IMR-90 (cell line): ENCODE measurements at regions not wholly inside any gene's neighbourhood (a gene's known extent, or its start where the extent isn't known, plus 50 kb on each side); places are given as distances from the start of the nearest gene placed in this dataset.

Experiments used
- ATAC-seq: fragments of 200-7000 bp; cut with Tn5 transposase; 2 replicates; pipeline ENCODE4 v1.9.1; 2020; ENCODE audit warnings: low read depth, mild to moderate bottlenecking, moderate library complexity
- BruUV-seq: library from RNA; stranded (reverse); fragments of 400-500 nt; replicated peaks from 2 replicates; lab custom pipeline; 2021; lab: Mats Ljungman, UMichigan
- CTCF ChIA-PET: fragments of 300-600 bp; formaldehyde crosslinking; extraction: SDS; loops from one replicate; lab custom pipeline; 2021; ENCODE audit warnings: antibody characterized with exemption; lab: Yijun Ruan, JAX
- POLR2A ChIA-PET: fragments of 300-600 bp; sonication (Branson Sonifier 250); formaldehyde crosslinking; loops from one replicate; lab custom pipeline; 2022; ENCODE audit warnings: antibody characterized with exemption; ENCODE audit not compliant: unreplicated experiment; lab: Charles Lee
- DNase-seq: peaks from one replicate; pipeline ENCODE4 v3.0.0; 2013
- H2AFZ ChIP-seq: replicated peaks from 2 replicates; pipeline ENCODE3; 2013; ENCODE audit warnings: low read length, mild to moderate bottlenecking; ENCODE audit not compliant: poor library complexity
- H2AK5ac ChIP-seq: 2 replicates; pipeline ENCODE4 v1.6.1; 2013; ENCODE audit warnings: low read depth, low read length, inconsistent platforms
- H2AK9ac ChIP-seq: replicated peaks from 2 replicates; pipeline ENCODE3; 2013; ENCODE audit warnings: mild to moderate bottlenecking, low read depth, low read length, moderate library complexity; ENCODE audit not compliant: poor library complexity
- H2BK120ac ChIP-seq: 2 replicates; pipeline ENCODE4 v1.6.1; 2013; ENCODE audit warnings: low read depth, low read length, inconsistent platforms
- H2BK15ac ChIP-seq: 3 replicates; pipeline ENCODE4 v1.6.1; 2013; ENCODE audit warnings: low read depth, low read length, inconsistent platforms
- H2BK20ac ChIP-seq: 2 replicates; pipeline ENCODE4 v1.6.1; 2013; ENCODE audit warnings: low read depth, mild to moderate bottlenecking, inconsistent platforms, low read length, moderate library complexity
- H2BK5ac ChIP-seq: 2 replicates; pipeline ENCODE4 v1.6.1; 2013; ENCODE audit warnings: mild to moderate bottlenecking, low read depth, low read length, inconsistent platforms; ENCODE audit not compliant: poor library complexity, severe bottlenecking
- H3K14ac ChIP-seq: replicated peaks from 2 replicates; pipeline ENCODE4 v1.6.1; 2013; ENCODE audit warnings: low read depth, low read length, inconsistent platforms
- H3K18ac ChIP-seq: 2 replicates; pipeline ENCODE4 v1.6.1; 2013; ENCODE audit warnings: low read depth, low read length, control low read depth
- H3K23ac ChIP-seq: 2 replicates; pipeline ENCODE4 v1.6.1; 2013; ENCODE audit warnings: low read depth, low read length, inconsistent platforms
- H3K27ac ChIP-seq: 2 replicates; pipeline ENCODE4 v1.5.1; 2013; ENCODE audit warnings: mild to moderate bottlenecking, control low read depth, low read length; ENCODE audit not compliant: insufficient read depth
- H3K27me3 ChIP-seq: 2 replicates; pipeline ENCODE4 v1.6.1; 2013; ENCODE audit warnings: low read length; ENCODE audit not compliant: control insufficient read depth, insufficient read depth
- H3K36me3 ChIP-seq: 2 replicates; pipeline ENCODE4 v1.6.1; 2013; ENCODE audit warnings: low read length, mixed read lengths; ENCODE audit not compliant: control insufficient read depth, insufficient read depth
- H3K4ac ChIP-seq: 2 replicates; pipeline ENCODE4 v1.6.1; 2013; ENCODE audit warnings: low read depth, low read length, inconsistent platforms
- H3K4me1 ChIP-seq: 2 replicates; pipeline ENCODE4 v1.6.1; 2013; ENCODE audit warnings: low read length, mixed read lengths; ENCODE audit not compliant: control insufficient read depth, insufficient read depth
- H3K4me2 ChIP-seq: 2 replicates; pipeline ENCODE4 v1.6.1; 2013; ENCODE audit warnings: low read depth, mild to moderate bottlenecking, control low read depth, low read length, moderate library complexity
- H3K4me3 ChIP-seq: 2 replicates; pipeline ENCODE4 v1.5.1; 2013; ENCODE audit warnings: low read depth, mild to moderate bottlenecking, control low read depth, low read length, moderate library complexity; ENCODE audit not compliant: insufficient read depth
- H3K56ac ChIP-seq: 2 replicates; pipeline ENCODE4 v1.6.1; 2013; ENCODE audit warnings: low read length, inconsistent platforms; ENCODE audit not compliant: insufficient read depth; ENCODE audit errors: extremely low read depth
- H3K79me1 ChIP-seq, 2 experiments: 2 replicates each; pipeline ENCODE4 v1.6.1; 2013; ENCODE audit warnings: low read length in 2 of 2, inconsistent platforms in 1 of 2, low read depth in 1 of 2
- H3K9ac ChIP-seq: 2 replicates; pipeline ENCODE4 v1.6.1; 2013; ENCODE audit warnings: low read depth, low read length, control low read depth
- H3K9me1 ChIP-seq: 2 replicates; pipeline ENCODE4 v1.6.1; 2013; ENCODE audit warnings: low read length, inconsistent platforms; ENCODE audit not compliant: insufficient read depth
- H3K9me3 ChIP-seq: 2 replicates; pipeline ENCODE4 v1.6.1; 2013; ENCODE audit warnings: low read length; ENCODE audit not compliant: control insufficient read depth, insufficient read depth
- H4K20me1 ChIP-seq: 2 replicates; pipeline ENCODE4 v1.6.1; 2013; ENCODE audit warnings: low read length, inconsistent platforms; ENCODE audit not compliant: insufficient read depth
- H4K5ac ChIP-seq: 2 replicates; pipeline ENCODE4 v1.6.1; 2013; ENCODE audit warnings: mild to moderate bottlenecking, low read depth, low read length, control low read depth
- H4K8ac ChIP-seq, 2 experiments: 2 replicates each; pipeline ENCODE4 v1.6.1; 2013; ENCODE audit warnings: low read depth in 2 of 2, low read length in 2 of 2, control low read depth in 1 of 2, inconsistent platforms in 1 of 2
- H4K91ac ChIP-seq: 2 replicates; pipeline ENCODE4 v1.6.1; 2013; ENCODE audit warnings: low read depth, low read length, inconsistent platforms; ENCODE audit not compliant: insufficient read depth
- BHLHE40 ChIP-seq: fragments of 150-350 bp; IDR thresholded peaks from 2 replicates; pipeline ENCODE4 v1.6.1; 2016; ENCODE audit warnings: mild to moderate bottlenecking, low read depth, low read length
- CEBPB ChIP-seq: IDR thresholded peaks from 2 replicates; pipeline ENCODE4 v1.6.1; 2012; ENCODE audit warnings: low read depth, low read length, improper control_type of control experiment
- CHD1 ChIP-seq: IDR thresholded peaks from 2 replicates; pipeline ENCODE4 v1.6.1; 2012; ENCODE audit warnings: low read depth, low read length, improper control_type of control experiment
- CTCF ChIP-seq: conservative IDR thresholded peaks from 2 replicates; pipeline ENCODE4 v1.5.1; 2012; ENCODE audit warnings: mild to moderate bottlenecking, low read depth, low read length, improper control_type of control experiment
- FOS ChIP-seq: fragments of 150-350 bp; IDR thresholded peaks from 2 replicates; pipeline ENCODE4 v1.6.1; 2016; ENCODE audit warnings: low read depth, low read length
- MAFK ChIP-seq: IDR thresholded peaks from 2 replicates; pipeline ENCODE4 v1.6.1; 2012; ENCODE audit warnings: low read depth, low read length, improper control_type of control experiment
- MXI1 ChIP-seq: IDR thresholded peaks from 2 replicates; pipeline ENCODE4 v1.6.1; 2012; ENCODE audit warnings: low read depth, mild to moderate bottlenecking, low read length, moderate library complexity, borderline replicate concordance
- NFE2L2 ChIP-seq: fragments of 150-350 bp; IDR thresholded peaks from 2 replicates; pipeline ENCODE4 v1.6.1; 2016; ENCODE audit warnings: low read depth, mild to moderate bottlenecking, low read length
- POLR2A ChIP-seq: IDR thresholded peaks from 2 replicates; pipeline ENCODE4 v1.6.1; 2012; ENCODE audit warnings: mild to moderate bottlenecking, low read depth, low read length
- RAD21 ChIP-seq: IDR thresholded peaks from 2 replicates; pipeline ENCODE4 v1.6.1; 2012; ENCODE audit warnings: low read length, improper control_type of control experiment
- RCOR1 ChIP-seq: IDR thresholded peaks from 2 replicates; pipeline ENCODE4 v1.6.1; 2012; ENCODE audit warnings: mild to moderate bottlenecking, low read length, improper control_type of control experiment; ENCODE audit not compliant: insufficient replicate concordance
- RFX5 ChIP-seq: IDR thresholded peaks from 2 replicates; pipeline ENCODE4 v1.8.0; 2012; ENCODE audit warnings: low read depth, mild to moderate bottlenecking, low read length, moderate library complexity
- SMC3 ChIP-seq: fragments of 150-350 bp; IDR thresholded peaks from 2 replicates; pipeline ENCODE4 v1.6.1; 2016; ENCODE audit warnings: low read depth, mild to moderate bottlenecking, antibody characterized with exemption, low read length, moderate library complexity
- USF2 ChIP-seq: fragments of 150-350 bp; IDR thresholded peaks from 2 replicates; pipeline ENCODE4 v1.6.1; 2017; ENCODE audit warnings: mild to moderate bottlenecking, antibody characterized with exemption, low read length, low read depth
- WGBS, 2 experiments: methylation state at CpG; one replicate each; pipeline versions ENCODE4 v1.1.5 to v1.1.7; 2013; ENCODE audit warnings: missing lambda C conversion rate in 2 of 2; ENCODE audit not compliant: insufficient read length in 1 of 2; ENCODE audit errors: extremely low coverage in 2 of 2; 5-methylcytosine and 5-hydroxymethylcytosine counted together
- dilution Hi-C: fragments of 300-500 bp; cut with HindIII; formaldehyde crosslinking; loops from one replicate; pipeline ENCODE4 v1.14.3; 2018; ENCODE audit warnings: low sequenced_read_pairs; ENCODE audit not compliant: unreplicated experiment
- in situ Hi-C: fragments of 300-500 bp; cut with MboI; formaldehyde crosslinking; loops from 3 replicates; pipeline ENCODE4 v1.14.3; 2019; ENCODE audit warnings: low sequenced_read_pairs, inconsistent platforms, mixed read lengths
- intact Hi-C: fragments of 100-400 bp; cut with micrococcal nuclease; formaldehyde crosslinking; loops from 2 replicates; pipeline ENCODE4 v1.10.0; 2022
- TF ChIP-seq, protein P1 (sequence below): fragments of 150-350 bp; IDR thresholded peaks from 2 replicates; pipeline ENCODE4 v1.6.1; 2016; ENCODE audit warnings: low read depth, mild to moderate bottlenecking, low read length, moderate library complexity, borderline replicate concordance

- no peaks in the 10 kb centered on the region for H3K79me1 ChIP-seq
- DNase-seq, result no peak
- no peak overlapping the region for H3K4ac ChIP-seq
- no peaks in the 10 kb centered on the region for H4K20me1 ChIP-seq
- H2BK15ac ChIP-seq, result no peak overlapping the region
- H4K91ac ChIP-seq, result no peak overlapping the region
- POLR2A ChIA-PET, result no interaction called here
- H3K27me3 ChIP-seq, result no peaks in the 10 kb centered on the region
- H4K8ac ChIP-seq, result no peak overlapping the region
- ATAC-seq, result no peak
- no peak overlapping the region for H4K5ac ChIP-seq
- no peaks in the 10 kb centered on the region for H3K9me1 ChIP-seq
- no TSS peak for BruUV-seq
- WGBS, 2 experiments, result 100% methylated on average over 2 of the region's 3 CpGs; no CpG with 5 or more reads in 1 of the 2 experiments
- no peak overlapping the region for H3K56ac ChIP-seq
- CTCF ChIA-PET, result no interaction called here
- H3K4me3 ChIP-seq, result no peak overlapping the region
- H2BK5ac ChIP-seq, result no peak overlapping the region
- H3K4me1 ChIP-seq, result peaks cover 2% of the 10 kb centered on the region
- H3K4me2 ChIP-seq, result no peak overlapping the region
- in situ Hi-C loops (no loop called here), dilution Hi-C loops (no loop called here), intact Hi-C loops (no loop called here)
- H2AFZ ChIP-seq, result no peak overlapping the region
- H3K27ac ChIP-seq, result no peak overlapping the region
- no peak overlapping the region for H3K9ac ChIP-seq
- peaks cover 19% of the 10 kb centered on the region for H3K9me3 ChIP-seq
- H2AK9ac ChIP-seq, result no peak overlapping the region
- H3K23ac ChIP-seq, result no peak overlapping the region
- no peak overlapping the region for H3K14ac ChIP-seq
- H2AK5ac ChIP-seq, result no peak overlapping the region
- no peaks in the 10 kb centered on the region for H3K36me3 ChIP-seq
- H3K18ac ChIP-seq, result no peak overlapping the region
- no peak overlapping the region for H2BK20ac ChIP-seq
- H2BK120ac ChIP-seq, result no peak overlapping the region
- TF ChIP-seq BHLHE40, result no peak
- TF ChIP-seq CEBPB, result no peak
- no peak for TF ChIP-seq RFX5
- no peak for TF ChIP-seq USF2
- no peak for TF ChIP-seq RAD21
- TF ChIP-seq MAFK, result no peak
- no peak for TF ChIP-seq MXI1
- no peak for TF ChIP-seq POLR2A
- TF ChIP-seq CHD1, result no peak
- no peak for TF ChIP-seq FOS
- no peak for TF ChIP-seq NFE2L2
- no peak for TF ChIP-seq SMC3
- no peak for TF ChIP-seq CTCF
- TF ChIP-seq RCOR1, result no peak
- TF ChIP-seq, protein P1, sequence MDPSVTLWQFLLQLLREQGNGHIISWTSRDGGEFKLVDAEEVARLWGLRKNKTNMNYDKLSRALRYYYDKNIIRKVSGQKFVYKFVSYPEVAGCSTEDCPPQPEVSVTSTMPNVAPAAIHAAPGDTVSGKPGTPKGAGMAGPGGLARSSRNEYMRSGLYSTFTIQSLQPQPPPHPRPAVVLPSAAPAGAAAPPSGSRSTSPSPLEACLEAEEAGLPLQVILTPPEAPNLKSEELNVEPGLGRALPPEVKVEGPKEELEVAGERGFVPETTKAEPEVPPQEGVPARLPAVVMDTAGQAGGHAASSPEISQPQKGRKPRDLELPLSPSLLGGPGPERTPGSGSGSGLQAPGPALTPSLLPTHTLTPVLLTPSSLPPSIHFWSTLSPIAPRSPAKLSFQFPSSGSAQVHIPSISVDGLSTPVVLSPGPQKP, result no peak
Measured at GRCh38 chr18:8928847-8929780, 173.4 kb upstream of the NDUFV2 start.
